HG03139 (cell line): ENCODE measurements at regions not wholly inside any gene's neighbourhood (a gene's known extent, or its start where the extent isn't known, plus 50 kb on each side); places are given as distances from the start of the nearest gene placed in this dataset.

Experiments
- ATAC-seq: cut with Tn5 transposase; IDR thresholded peaks from one replicate; pipeline ENCODE4 v1.9.1; 2021; ENCODE audit not compliant: unreplicated experiment

DNA sequence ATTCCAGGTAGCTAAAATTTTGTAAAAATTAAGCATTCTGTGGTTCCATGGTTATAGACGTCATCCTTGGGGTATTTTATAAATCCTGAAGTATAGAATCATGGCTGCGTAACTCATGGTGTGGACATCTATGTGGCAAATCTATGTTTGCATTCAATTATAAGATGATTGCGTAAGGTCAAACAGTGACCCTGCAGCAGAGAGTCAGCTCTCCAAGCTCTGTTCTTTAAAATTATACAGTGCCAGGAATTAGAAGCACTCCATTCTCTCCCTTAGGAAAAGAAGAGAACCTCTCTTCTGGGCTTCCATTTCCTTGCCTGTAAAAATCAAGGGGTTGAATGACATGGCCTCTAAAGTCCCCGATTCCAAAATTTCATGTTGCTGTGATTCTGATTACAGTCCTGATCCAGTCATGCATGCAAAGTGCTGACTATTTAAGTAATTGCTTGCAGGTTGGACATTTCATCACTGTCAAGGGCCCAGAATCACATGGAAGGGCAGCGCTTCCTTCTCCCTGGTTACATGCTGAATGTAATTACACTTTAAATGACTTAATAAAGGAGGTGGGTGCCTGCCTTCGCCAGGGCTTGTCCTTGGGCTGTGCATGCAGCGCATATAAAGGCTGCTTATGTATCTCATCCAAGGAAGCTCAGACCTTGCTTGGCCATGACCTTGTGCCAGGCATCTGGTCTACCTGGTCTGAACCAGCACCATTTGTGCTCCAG lies 550.7 kb downstream of the TYW1 start:
- no peak for ATAC-seq

DNA sequence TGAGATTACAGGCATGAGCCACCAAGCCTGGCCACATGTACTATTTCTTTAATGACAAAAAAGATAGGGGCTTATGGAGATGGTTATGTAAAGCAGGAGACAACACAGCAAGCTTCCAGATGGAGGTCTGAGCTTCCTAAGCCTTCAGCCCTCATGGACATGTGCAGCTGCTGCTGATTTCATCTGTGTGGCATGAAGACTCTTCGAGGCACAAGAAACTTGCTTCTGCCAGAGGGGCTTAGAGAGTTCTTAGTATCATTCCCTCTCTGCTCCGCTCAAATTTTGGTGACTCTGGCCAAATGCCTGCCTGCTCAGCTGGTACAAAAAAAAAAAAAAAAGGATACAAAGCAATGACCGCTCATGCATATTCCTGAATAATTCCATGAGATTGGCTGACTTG lies 552.5 kb downstream of the TYW1 start:
- ATAC-seq: no peak

DNA sequence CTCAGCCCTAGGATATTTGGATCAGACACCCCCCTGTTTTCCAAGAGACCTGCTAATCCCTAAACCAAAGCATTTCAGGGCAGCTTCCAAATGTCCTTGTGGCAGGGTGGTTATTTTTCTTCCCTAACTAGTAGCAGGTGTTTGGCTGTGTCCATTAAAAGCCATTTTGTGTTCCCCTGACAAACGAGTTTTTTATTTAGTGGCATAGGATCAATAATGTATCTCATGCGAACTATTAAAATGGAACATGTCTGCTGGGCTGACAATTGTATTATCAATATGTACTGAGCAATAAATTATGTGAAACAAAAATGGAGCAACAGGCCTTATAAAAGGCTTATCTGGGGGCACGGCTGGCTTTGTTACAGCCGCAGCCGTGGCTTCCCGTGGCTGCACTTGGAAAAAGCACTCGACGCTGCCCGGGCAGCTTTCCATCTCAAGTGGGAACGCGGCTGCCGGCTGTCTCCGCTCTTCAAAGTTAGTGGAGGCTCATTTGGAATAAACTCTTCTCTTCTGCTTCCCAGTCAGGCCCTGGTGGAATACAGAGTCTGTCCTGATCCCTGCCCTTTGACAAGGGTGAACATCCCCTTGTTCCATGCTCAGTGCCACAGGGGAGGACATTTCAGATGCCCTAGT lies 554.3 kb downstream of the TYW1 start:
- no peak for ATAC-seq

DNA sequence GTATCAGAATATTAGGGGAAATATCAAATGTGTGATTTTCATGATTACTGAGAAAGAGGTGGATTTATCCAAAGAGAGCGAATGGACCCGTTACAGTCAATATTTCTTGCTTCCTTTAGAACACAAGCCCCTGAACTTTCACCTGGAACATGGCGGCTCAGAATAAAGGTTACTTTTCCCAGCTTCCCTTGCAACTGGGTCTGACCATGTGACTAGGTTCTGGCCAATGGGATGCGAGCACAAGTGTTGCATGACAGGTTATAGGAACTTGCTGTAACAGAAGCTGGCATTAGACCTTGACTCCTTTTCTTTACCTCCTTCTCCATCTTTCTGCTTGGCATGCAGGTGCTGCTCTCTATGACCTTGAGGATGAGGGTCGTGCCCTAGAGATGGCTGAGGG lies 556.1 kb downstream of the TYW1 start:
- no peak for ATAC-seq

DNA sequence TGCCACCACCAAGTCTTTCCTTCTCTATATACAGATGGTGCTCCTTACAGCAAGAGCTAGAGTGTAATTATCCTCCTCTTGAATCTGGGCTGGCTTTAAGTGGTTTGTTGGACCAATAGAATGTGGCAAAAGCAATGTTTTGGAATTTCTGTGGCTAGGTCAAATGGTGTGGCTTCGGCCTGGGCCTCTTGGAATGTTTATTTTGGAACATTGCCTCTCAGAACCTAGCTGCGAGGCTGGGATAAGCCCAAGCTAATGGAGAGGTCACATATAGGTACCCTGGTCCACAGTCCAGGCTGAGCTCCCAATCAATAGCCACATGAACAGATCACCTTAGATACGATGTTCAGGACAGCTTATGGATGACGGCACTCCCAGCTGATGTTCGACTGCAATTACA lies 556.7 kb downstream of the TYW1 start:
- ATAC-seq: no peak

DNA sequence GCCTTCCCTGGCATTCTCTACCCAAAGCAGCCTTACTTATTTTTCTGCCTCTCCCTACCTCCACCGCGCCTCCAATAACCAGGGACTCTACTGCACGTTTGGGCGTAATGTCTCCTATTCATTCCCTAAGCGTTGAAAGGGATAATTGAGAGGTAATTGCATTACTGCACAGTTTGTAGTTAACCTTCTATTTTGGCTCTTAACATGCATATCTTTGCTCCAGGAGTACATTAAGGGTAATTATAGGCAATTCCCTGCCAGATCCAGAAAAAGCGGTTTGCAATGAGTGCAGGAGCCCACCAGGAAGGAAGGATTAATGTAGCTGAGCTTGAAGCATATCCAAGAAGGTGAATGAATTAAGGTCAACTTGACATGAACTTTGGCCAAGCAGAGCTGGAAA lies 558.4 kb downstream of the TYW1 start:
- no peak for ATAC-seq

GRCh38 chr7:67564959-67565358 lies 568.3 kb downstream of the TYW1 start:
- ATAC-seq: no peak

DNA sequence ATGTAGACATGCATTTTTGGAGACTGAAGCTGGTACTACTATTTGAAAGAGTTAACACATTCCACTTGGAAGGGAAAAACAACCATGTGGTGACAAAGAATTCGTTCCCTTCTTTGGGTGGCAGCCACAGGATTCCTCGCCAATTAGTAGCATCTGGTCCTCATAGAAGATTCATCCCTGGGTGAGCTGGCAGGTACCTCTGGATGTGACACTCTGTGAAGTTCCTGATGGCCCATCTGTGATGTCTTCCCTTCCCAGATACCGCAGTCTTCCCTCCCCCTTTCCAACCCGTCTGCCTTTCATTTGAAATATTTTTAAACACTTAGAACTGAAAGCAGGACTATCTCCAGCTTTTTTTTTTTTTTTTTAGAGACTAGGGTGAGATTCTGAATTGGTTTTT lies 569.5 kb downstream of the TYW1 start:
- ATAC-seq: no peak

DNA sequence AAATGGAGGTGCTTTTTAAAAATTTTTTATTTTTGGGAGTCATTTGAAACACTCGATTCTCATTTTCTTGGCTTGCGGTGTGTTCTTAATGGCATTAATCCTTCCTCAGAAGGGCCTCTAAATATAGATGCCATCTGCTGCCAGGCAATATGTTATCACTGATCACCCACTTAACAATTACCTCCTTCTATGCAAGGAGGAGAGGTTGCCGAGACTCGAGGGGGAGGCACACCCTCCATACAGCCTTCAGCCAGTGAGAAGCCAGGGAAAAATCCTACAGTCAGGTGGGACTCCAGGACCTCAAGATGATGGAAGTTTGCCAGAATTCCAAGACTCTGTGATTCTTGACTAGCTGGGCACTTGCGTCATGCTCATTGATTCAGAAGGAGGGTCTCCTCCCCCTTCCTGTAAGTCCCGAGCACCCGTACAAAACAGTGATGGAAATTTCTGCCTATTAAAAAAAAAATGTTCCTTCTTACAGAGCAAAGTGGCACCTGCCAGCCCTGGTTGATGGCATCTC lies 574.5 kb downstream of the TYW1 start:
- no peak for ATAC-seq

GRCh38 chr7:67573639-67574038 lies 577.0 kb downstream of the TYW1 start:
- no peak for ATAC-seq

DNA sequence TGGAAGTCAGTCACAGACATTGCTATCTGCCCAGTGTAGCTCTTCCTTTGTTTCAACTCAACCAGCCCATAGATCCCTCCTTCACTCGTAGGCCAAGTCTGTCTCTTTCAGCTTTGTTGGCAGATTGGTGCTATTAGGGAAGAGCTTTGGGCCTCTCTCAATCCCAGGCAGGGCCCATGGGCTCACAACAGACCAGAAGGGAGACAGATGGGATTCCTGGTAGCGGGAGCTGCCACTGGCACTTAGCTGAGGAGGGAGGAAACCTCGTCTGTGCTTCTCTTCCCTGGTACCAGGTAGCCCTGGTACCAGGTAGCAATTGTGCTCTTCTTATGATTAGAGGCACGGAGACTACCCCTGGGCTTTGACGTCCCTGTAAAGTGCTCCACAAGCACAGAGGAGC lies 592.0 kb downstream of the TYW1 start:
- no peak for ATAC-seq

GRCh38 chr7:67589183-67589582 lies 592.5 kb downstream of the TYW1 start:
- ATAC-seq: no peak

DNA sequence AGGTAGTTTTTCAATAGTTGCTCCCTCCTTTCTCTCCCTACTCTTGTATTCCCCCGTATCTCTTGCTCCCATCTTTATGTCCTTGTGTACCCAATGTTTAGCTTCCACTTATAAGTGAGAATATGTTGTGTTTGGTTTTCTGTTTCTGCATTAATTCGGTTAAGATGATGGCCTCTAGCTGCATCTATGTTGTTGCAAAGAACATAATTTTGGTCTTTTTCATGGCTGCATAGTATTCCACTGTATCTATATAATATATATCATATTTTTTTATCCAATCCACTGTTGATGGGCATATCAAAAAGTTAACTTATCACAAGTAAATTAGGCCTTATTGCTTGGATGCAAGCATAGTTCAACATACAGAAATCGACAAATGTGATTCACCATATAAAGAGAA lies 594.0 kb downstream of the TYW1 start:
- ATAC-seq: no peak

GRCh38 chr7:67593794-67594193 lies 597.2 kb downstream of the TYW1 start:
- no peak for ATAC-seq

DNA sequence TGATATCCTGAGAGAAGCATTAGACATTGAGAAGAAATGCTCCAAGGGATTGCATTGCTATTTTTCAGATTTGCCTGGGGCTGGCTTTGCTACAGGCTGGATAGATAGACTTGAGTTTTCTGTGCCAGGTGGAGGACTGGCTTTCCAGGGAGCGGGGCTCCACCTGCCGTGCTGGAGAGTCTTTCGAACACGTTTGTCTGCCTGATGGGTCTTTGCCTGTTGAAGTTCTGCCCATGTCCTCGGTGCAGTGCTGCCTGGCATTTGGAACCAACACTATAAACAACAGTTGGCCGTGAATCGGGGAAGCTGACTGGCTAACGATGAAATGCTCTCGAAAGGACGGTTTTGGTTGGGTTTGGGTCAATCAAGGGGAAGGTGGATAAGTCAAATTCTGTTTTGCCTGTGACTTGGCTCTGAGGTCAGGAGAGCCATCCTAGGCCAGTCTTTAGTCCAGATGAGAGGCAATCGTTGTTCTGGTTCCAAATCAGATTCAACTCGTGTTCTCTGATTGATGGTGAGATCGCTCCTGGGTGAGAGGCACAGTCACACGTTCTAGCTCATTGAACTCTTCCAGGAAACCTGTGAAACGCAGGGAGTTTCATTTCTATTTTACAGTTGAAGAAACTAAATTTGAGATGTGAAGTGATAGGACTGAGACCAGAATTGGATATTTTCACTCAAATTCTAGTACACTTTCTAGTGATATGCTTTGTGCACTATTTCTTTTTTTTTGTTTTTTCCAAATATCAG lies 599.0 kb downstream of the TYW1 start:
- ATAC-seq: no peak

DNA sequence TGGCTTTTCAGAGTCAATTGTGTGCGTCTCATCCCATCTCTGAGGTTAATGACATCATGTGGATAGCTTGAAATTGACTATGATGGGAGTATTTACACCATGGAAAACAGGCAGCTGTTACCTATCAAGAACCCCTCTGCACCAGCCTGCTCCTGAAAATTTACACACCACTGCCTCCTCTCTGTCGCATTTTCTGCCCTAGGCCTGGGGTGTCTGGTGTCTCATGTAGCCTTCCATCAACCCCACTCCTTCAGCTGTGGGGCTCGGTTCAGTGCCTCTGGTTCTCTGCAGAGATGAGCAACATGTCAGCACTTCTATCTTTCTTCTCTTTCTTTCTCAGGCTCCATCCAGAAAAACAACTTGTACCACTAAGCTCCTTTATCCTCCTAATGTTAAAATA lies 600.5 kb downstream of the TYW1 start:
- ATAC-seq: no peak

- ATAC-seq: no peak
Observed at GRCh38 chr7:67598469-67598868, 601.8 kb downstream of the TYW1 start.

GRCh38 chr7:67599331-67600062 lies 602.9 kb downstream of the TYW1 start:
- no peak for ATAC-seq

GRCh38 chr7:67602246-67602887 lies 605.7 kb downstream of the TYW1 start:
- no peak for ATAC-seq

GRCh38 chr7:67604461-67605386 lies 608.1 kb downstream of the TYW1 start:
- no peak for ATAC-seq
